Naive thymus-derived CD4-positive, alpha-beta T cell (primary cell): ENCODE measurements at regions not wholly inside any gene's neighbourhood (a gene's known extent, or its start where the extent isn't known, plus 50 kb on each side); places are given as distances from the start of the nearest gene placed in this dataset.

Source experiments
- ATAC-seq: fragments of 150-1000 bp; cut with Tn5 transposase; 2 replicates; pipeline ENCODE4 v1.10.0; 2021; ENCODE audit warnings: mild to moderate bottlenecking, moderate library complexity
- CTCF ChIA-PET: fragments of 350-600 bp; sonication (Branson Sonifier 250); formaldehyde crosslinking; loops from one replicate; lab custom pipeline; 2021; ENCODE audit warnings: antibody characterized with exemption; lab: Charles Lee
- POLR2A ChIA-PET: fragments of 350-600 bp; sonication (Branson Sonifier 250); formaldehyde crosslinking; loops from one replicate; lab custom pipeline; 2021; ENCODE audit warnings: antibody characterized with exemption, inconsistent platforms; lab: Charles Lee
- DNase-seq, 9 donors: peaks; one replicate each; pipeline versions ENCODE4 v3.0.0 to v3.0.0-alpha.2; 2020 to 2022; ENCODE audit warnings: mixed read lengths in 1 of 9
- H3K27ac ChIP-seq: one replicate; pipeline ENCODE4 v1.7.0; 2013; ENCODE audit warnings: mild to moderate bottlenecking, low read depth, low read length, moderate library complexity
- H3K27me3 ChIP-seq, 2 donors: one replicate each; pipeline ENCODE4 v1.7.0; 2013; ENCODE audit warnings: low read length in 2 of 2, mild to moderate bottlenecking in 2 of 2, moderate library complexity in 2 of 2; ENCODE audit not compliant: control insufficient read depth in 2 of 2, insufficient read depth in 2 of 2
- H3K36me3 ChIP-seq, 3 experiments: 1 replicate in 2 of 3; 2 replicates in 1 of 3; pipeline ENCODE4 v1.7.0; 2013; ENCODE audit warnings: low read length in 3 of 3, mild to moderate bottlenecking in 3 of 3, moderate library complexity in 1 of 3; ENCODE audit not compliant: insufficient read depth in 3 of 3, control insufficient read depth in 2 of 3
- H3K4me1 ChIP-seq, 2 donors: one replicate each; pipeline ENCODE4 v1.7.0; 2013; ENCODE audit warnings: low read length in 2 of 2, mild to moderate bottlenecking in 2 of 2, moderate library complexity in 1 of 2; ENCODE audit not compliant: control insufficient read depth in 2 of 2, insufficient read depth in 2 of 2
- H3K4me3 ChIP-seq: 2 replicates; pipeline ENCODE4 v1.7.0; 2013; ENCODE audit warnings: mild to moderate bottlenecking, low read length
- H3K9me3 ChIP-seq, 3 experiments: 1 replicate in 2 of 3; 2 replicates in 1 of 3; pipeline ENCODE4 v1.7.0; 2013; ENCODE audit warnings: low read length in 3 of 3; ENCODE audit not compliant: control insufficient read depth in 2 of 3
- H3K27ac Mint-ChIP-seq, 9 donors: one replicate each; pipeline ENCODE4 v1.8.0; 2020 to 2022; ENCODE audit warnings: mixed read lengths in 9 of 9, mild to moderate bottlenecking in 8 of 9, moderate library complexity in 5 of 9, inconsistent platforms in 2 of 9
- H3K27me3 Mint-ChIP-seq, 5 donors: one replicate each; pipeline ENCODE4 v1.8.0; 2021 to 2022; ENCODE audit warnings: mixed read lengths in 5 of 5, mild to moderate bottlenecking in 1 of 5
- H3K36me3 Mint-ChIP-seq, 5 donors: one replicate each; pipeline ENCODE4 v1.8.0; 2020 to 2022; ENCODE audit warnings: mixed read lengths in 5 of 5, mild to moderate bottlenecking in 3 of 5, inconsistent platforms in 1 of 5
- H3K4me1 Mint-ChIP-seq, 7 donors: one replicate each; pipeline ENCODE4 v1.8.0; 2020 to 2022; ENCODE audit warnings: mixed read lengths in 7 of 7, mild to moderate bottlenecking in 3 of 7, inconsistent platforms in 1 of 7
- H3K4me3 Mint-ChIP-seq, 10 donors: one replicate each; pipeline ENCODE4 v1.8.0; 2020 to 2022; ENCODE audit warnings: mild to moderate bottlenecking in 10 of 10, mixed read lengths in 10 of 10, moderate library complexity in 6 of 10, inconsistent platforms in 2 of 10
- H3K9me3 Mint-ChIP-seq, 11 donors: one replicate each; pipeline ENCODE4 v1.8.0; 2020 to 2022; ENCODE audit warnings: mixed read lengths in 11 of 11, mild to moderate bottlenecking in 4 of 11, inconsistent platforms in 1 of 11, moderate library complexity in 1 of 11
- intact Hi-C, 2 donors: fragments of 100-400 bp; cut with micrococcal nuclease; formaldehyde crosslinking; loops; one replicate each; pipeline ENCODE4 v1.15.1; 2023

- no peaks in the 10 kb centered on the region for H3K4me1 ChIP-seq
- Mint-ChIP-seq H3K36me3 (no peaks in the 10 kb centered on the region), H3K4me3 (no peak overlapping the region), H3K27me3 (peaks cover 0 to 7% (median 0%) of the 10 kb centered on the region in 5 donors), H3K4me1 (no peaks in the 10 kb centered on the region), H3K27ac (no peak overlapping the region), H3K9me3 (peaks cover 0 to 29% (median 9%) of the 10 kb centered on the region in 11 donors)
- ChIA-PET CTCF (no interaction called here), POLR2A (no interaction called here)
- no peaks in the 10 kb centered on the region for H3K9me3 ChIP-seq
- no peaks in the 10 kb centered on the region for H3K27me3 ChIP-seq
- H3K27ac ChIP-seq, result no peak overlapping the region
- intact Hi-C loops, result no loop called here
- DNase-seq (no peak), ATAC-seq (no peak)
- no peaks in the 10 kb centered on the region for H3K36me3 ChIP-seq
- no peak overlapping the region for H3K4me3 ChIP-seq
Observed at GRCh38 chr19:31519908-31520307, 170.7 kb upstream of the TSHZ3 start.

- Histone ChIP-seq H3K27me3 (no peaks in the 10 kb centered on the region), H3K4me3 (no peak overlapping the region), H3K27ac (no peak overlapping the region), H3K9me3 (no peaks in the 10 kb centered on the region), H3K36me3 (no peaks in the 10 kb centered on the region), H3K4me1 (no peaks in the 10 kb centered on the region)
- Mint-ChIP-seq H3K27me3 (peaks cover 0 to 9% (median 1%) of the 10 kb centered on the region in 5 donors), H3K9me3 (peaks cover 0 to 35% (median 15%) of the 10 kb centered on the region in 11 donors), H3K4me1 (no peaks in the 10 kb centered on the region), H3K4me3 (no peak overlapping the region), H3K36me3 (peaks cover 0 to 2% (median 0%) of the 10 kb centered on the region in 5 donors), H3K27ac (no peak overlapping the region)
- ChIA-PET POLR2A (no interaction called here), CTCF (no interaction called here)
- intact Hi-C loops, result no loop called here
- DNase-seq, result no peak
- ATAC-seq, result no peak
Observed at GRCh38 chr19:31520633-31521032, 171.4 kb upstream of the TSHZ3 start.

GRCh38 chr19:31525610-31526147 is 176.4 kb upstream of the TSHZ3 start:
- ChIA-PET POLR2A (no interaction called here), CTCF (no interaction called here)
- no peak overlapping the region for H3K4me3 Mint-ChIP-seq
- Histone ChIP-seq H3K9me3 (peaks cover 0 to 4% (median 0%) of the 10 kb centered on the region in 3 experiments), H3K27me3 (no peaks in the 10 kb centered on the region), H3K36me3 (no peaks in the 10 kb centered on the region), H3K4me1 (no peaks in the 10 kb centered on the region), H3K27ac (no peak overlapping the region), H3K4me3 (no peak overlapping the region)
- H3K27me3 Mint-ChIP-seq, result peaks cover 0 to 22% (median 10%) of the 10 kb centered on the region in 5 donors
- DNase-seq (no peak), ATAC-seq (no peak)
- H3K9me3 Mint-ChIP-seq, result peaks cover 0 to 42% (median 22%) of the 10 kb centered on the region in 11 donors
- no peak overlapping the region for H3K27ac Mint-ChIP-seq
- H3K4me1 Mint-ChIP-seq, result no peaks in the 10 kb centered on the region
- H3K36me3 Mint-ChIP-seq, result peaks cover 0 to 6% (median 0%) of the 10 kb centered on the region in 5 donors
- intact Hi-C loops, result no loop called here

- ATAC-seq, result no peak
- Histone ChIP-seq H3K27ac (no peak overlapping the region), H3K36me3 (no peaks in the 10 kb centered on the region), H3K4me1 (no peaks in the 10 kb centered on the region), H3K9me3 (peaks cover 0 to 4% (median 0%) of the 10 kb centered on the region in 3 experiments), H3K4me3 (no peak overlapping the region), H3K27me3 (no peaks in the 10 kb centered on the region)
- no peak overlapping the region for H3K27ac Mint-ChIP-seq
- H3K36me3 Mint-ChIP-seq, result peaks cover 0 to 6% (median 4%) of the 10 kb centered on the region in 5 donors
- H3K9me3 Mint-ChIP-seq, result peaks cover 0 to 32% (median 19%) of the 10 kb centered on the region in 11 donors
- ChIA-PET POLR2A (no interaction called here), CTCF (no interaction called here)
- intact Hi-C loops, result no loop called here
- H3K4me1 Mint-ChIP-seq, result no peaks in the 10 kb centered on the region
- H3K27me3 Mint-ChIP-seq, result peaks cover 0 to 31% (median 14%) of the 10 kb centered on the region in 5 donors
- DNase-seq, result no peak
- no peak overlapping the region for H3K4me3 Mint-ChIP-seq
Observed at GRCh38 chr19:31527443-31527842, 178.2 kb upstream of the TSHZ3 start.

GRCh38 chr19:31528261-31528660 is 179.0 kb upstream of the TSHZ3 start:
- Histone ChIP-seq H3K27ac (no peak overlapping the region), H3K36me3 (no peaks in the 10 kb centered on the region), H3K27me3 (no peaks in the 10 kb centered on the region), H3K9me3 (peaks cover 0 to 4% (median 0%) of the 10 kb centered on the region in 3 experiments), H3K4me3 (no peak overlapping the region), H3K4me1 (no peaks in the 10 kb centered on the region)
- ChIA-PET CTCF (no interaction called here), POLR2A (no interaction called here)
- Mint-ChIP-seq H3K27ac (no peak overlapping the region), H3K4me3 (no peak overlapping the region), H3K36me3 (peaks cover 0 to 6% (median 4%) of the 10 kb centered on the region in 5 donors), H3K27me3 (peaks cover 0 to 31% (median 14%) of the 10 kb centered on the region in 5 donors), H3K4me1 (no peaks in the 10 kb centered on the region), H3K9me3 (peaks cover 0 to 32% (median 19%) of the 10 kb centered on the region in 11 donors)
- intact Hi-C loops, result no loop called here
- no peak for ATAC-seq
- no peak for DNase-seq

- POLR2A ChIA-PET, result no interaction called here
- Mint-ChIP-seq H3K27me3 (peaks cover 0 to 31% (median 14%) of the 10 kb centered on the region in 5 donors), H3K9me3 (peaks cover 0 to 32% (median 17%) of the 10 kb centered on the region in 11 donors), H3K4me1 (no peaks in the 10 kb centered on the region), H3K36me3 (peaks cover 0 to 6% (median 4%) of the 10 kb centered on the region in 5 donors), H3K27ac (no peak overlapping the region), H3K4me3 (no peak overlapping the region)
- H3K9me3 ChIP-seq, result peaks cover 0 to 4% (median 0%) of the 10 kb centered on the region in 3 experiments
- no peaks in the 10 kb centered on the region for H3K27me3 ChIP-seq
- ATAC-seq, result no peak
- H3K27ac ChIP-seq, result no peak overlapping the region
- no peaks in the 10 kb centered on the region for H3K36me3 ChIP-seq
- CTCF ChIA-PET, result interaction anchor here (0.7 kb wide), 1 partner anchor 1272 kb away, joined by 3 read pairs; no protein-coding TSS in a partner anchor
- H3K4me3 ChIP-seq, result no peak overlapping the region
- no peak for DNase-seq
- no peaks in the 10 kb centered on the region for H3K4me1 ChIP-seq
- intact Hi-C loops, result no loop called here
Observed at GRCh38 chr19:31529121-31529520, 179.9 kb upstream of the TSHZ3 start.

GRCh38 chr19:31530781-31531180 is 181.5 kb upstream of the TSHZ3 start:
- no peaks in the 10 kb centered on the region for H3K4me1 ChIP-seq
- Mint-ChIP-seq H3K4me1 (no peaks in the 10 kb centered on the region), H3K27me3 (peaks cover 0 to 24% (median 15%) of the 10 kb centered on the region in 5 donors), H3K27ac (no peak overlapping the region), H3K4me3 (no peak overlapping the region), H3K9me3 (peaks cover 0 to 22% (median 11%) of the 10 kb centered on the region in 11 donors), H3K36me3 (peaks cover 0 to 4% (median 3%) of the 10 kb centered on the region in 5 donors)
- no peak overlapping the region for H3K4me3 ChIP-seq
- H3K27me3 ChIP-seq, result no peaks in the 10 kb centered on the region
- CTCF ChIA-PET, result no interaction called here
- no peaks in the 10 kb centered on the region for H3K36me3 ChIP-seq
- intact Hi-C loops, result no loop called here
- no peak overlapping the region for H3K27ac ChIP-seq
- DNase-seq (no peak), ATAC-seq (no peak)
- peaks cover 0 to 4% (median 0%) of the 10 kb centered on the region in 3 experiments for H3K9me3 ChIP-seq
- POLR2A ChIA-PET, result no interaction called here
